Adrenal gland (tissue), 9 donors: ENCODE measurements at regions not wholly inside any gene's neighbourhood (a gene's known extent, or its start where the extent isn't known, plus 50 kb on each side); places are given as distances from the start of the nearest gene placed in this dataset.

Experiments used
- DNase-seq, 7 donors: peaks; one replicate each; pipeline ENCODE4 v3.0.0-alpha.2; 2019 to 2020
- H3K27ac ChIP-seq, 5 donors: fragments of 200-600 bp; sonication (generic) in 4 of 5; 1 replicate in 3 of 5; 2 replicates in 2 of 5; pipeline versions ENCODE4 v1.5.1 to v1.8.0; 2016 to 2020; ENCODE audit warnings: mild to moderate bottlenecking in 1 of 5
- H3K27me3 ChIP-seq: fragments of 200-600 bp; 2 replicates; pipeline ENCODE4 v1.8.0; 2021
- H3K36me3 ChIP-seq, 2 donors: fragments of 200-600 bp; replicated peaks in 1 of 2; 1 replicate in 1 of 2; 2 replicates in 1 of 2; pipeline versions ENCODE4 v1.5.1 to v1.8.0; 2018 to 2022
- H3K4me1 ChIP-seq, 2 donors: fragments of 200-600 bp; replicated peaks in 1 of 2; 1 replicate in 1 of 2; 2 replicates in 1 of 2; pipeline versions ENCODE4 v1.5.1 to v1.8.0; 2018 to 2021
- H3K4me3 ChIP-seq, 4 donors: fragments of 200-600 bp; sonication (generic) in 3 of 4; one replicate each; pipeline ENCODE4 v1.5.1; 2016 to 2018
- H3K9me3 ChIP-seq, 3 donors: fragments of 200-600 bp; sonication (generic) in 1 of 3; replicated peaks in 1 of 3; 1 replicate in 2 of 3; 2 replicates in 1 of 3; pipeline versions ENCODE4 v1.5.1 to v1.8.0; 2016 to 2021
- POLR2A ChIP-seq, 2 donors: fragments of 450-650 bp; IDR thresholded peaks; one replicate each; pipeline ENCODE4 v1.6.1; 2017; ENCODE audit warnings: antibody characterized with exemption in 2 of 2, mild to moderate bottlenecking in 2 of 2, moderate library complexity in 1 of 2
- WGBS, 4 donors: extraction: QIAGEN DNeasy Blood & Tissue Kit in 2 of 4; methylation state at CpG; one replicate each; pipeline versions ENCODE4 v1.1.5 to v1.1.7; 2013 to 2017; 5-methylcytosine and 5-hydroxymethylcytosine counted together
- intact Hi-C, 2 donors: fragments of 100-400 bp; cut with DNase I; formaldehyde crosslinking; loops; one replicate each; pipeline versions ENCODE4 v1.14.1 to v1.15.0; 2022 to 2023
- TF ChIP-seq, protein P1 (sequence below), 6 experiments: fragments of 450-650 bp in 4 of 6; fragments of 200-600 bp in 2 of 6; sonication (generic) in 1 of 6; IDR thresholded peaks; 1 replicate in 5 of 6; 2 replicates in 1 of 6; pipeline versions ENCODE4 v1.5.1 to v1.8.0; 2016 to 2021; ENCODE audit warnings: antibody characterized with exemption in 6 of 6, mild to moderate bottlenecking in 2 of 6, moderate library complexity in 1 of 6
- donor health status: healthy with polysubstance abuse.
- donor health status: Bipolar disorder and iron deficiency.
- donor health status: DM: yes; HTN: yes; CAD: no.
- donor health status: DM: no; HTN: no; CAD: no.
- donor health status: DM: no; HTN: no; CAD: no.

DNA sequence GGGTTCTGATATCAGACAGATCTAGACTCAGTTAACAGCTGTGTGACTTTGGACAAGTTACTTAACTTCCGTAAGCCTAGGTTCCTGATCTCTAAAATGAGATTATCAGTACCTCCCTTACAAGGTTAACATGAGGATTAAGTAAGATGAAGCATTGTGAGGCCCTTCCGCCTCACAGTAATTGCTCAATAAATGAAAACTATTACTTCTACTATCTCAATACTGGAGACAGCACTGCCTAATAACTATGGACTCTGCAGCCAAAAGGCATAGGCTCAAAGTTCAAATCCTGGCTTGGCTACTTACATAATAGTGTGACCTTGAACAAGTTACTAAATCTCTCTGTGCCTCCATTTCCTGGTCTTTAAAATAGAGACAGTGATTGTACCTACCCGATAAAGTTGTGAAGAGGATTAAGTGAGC lies 82.0 kb upstream of the ATP11B start:
- Histone ChIP-seq H3K27me3 (no peaks in the 10 kb centered on the region), H3K4me1 (no peaks in the 10 kb centered on the region), H3K36me3 (no peaks in the 10 kb centered on the region), H3K9me3 (no peaks in the 10 kb centered on the region), H3K4me3 (no peak overlapping the region), H3K27ac (no peak overlapping the region)
- WGBS, 4 donors: 70 to 84% (median 76%) methylated on average over 3 of the region's 3 CpGs
- intact Hi-C loops: no loop called here
- no peak for DNase-seq
- TF ChIP-seq, protein P1, sequence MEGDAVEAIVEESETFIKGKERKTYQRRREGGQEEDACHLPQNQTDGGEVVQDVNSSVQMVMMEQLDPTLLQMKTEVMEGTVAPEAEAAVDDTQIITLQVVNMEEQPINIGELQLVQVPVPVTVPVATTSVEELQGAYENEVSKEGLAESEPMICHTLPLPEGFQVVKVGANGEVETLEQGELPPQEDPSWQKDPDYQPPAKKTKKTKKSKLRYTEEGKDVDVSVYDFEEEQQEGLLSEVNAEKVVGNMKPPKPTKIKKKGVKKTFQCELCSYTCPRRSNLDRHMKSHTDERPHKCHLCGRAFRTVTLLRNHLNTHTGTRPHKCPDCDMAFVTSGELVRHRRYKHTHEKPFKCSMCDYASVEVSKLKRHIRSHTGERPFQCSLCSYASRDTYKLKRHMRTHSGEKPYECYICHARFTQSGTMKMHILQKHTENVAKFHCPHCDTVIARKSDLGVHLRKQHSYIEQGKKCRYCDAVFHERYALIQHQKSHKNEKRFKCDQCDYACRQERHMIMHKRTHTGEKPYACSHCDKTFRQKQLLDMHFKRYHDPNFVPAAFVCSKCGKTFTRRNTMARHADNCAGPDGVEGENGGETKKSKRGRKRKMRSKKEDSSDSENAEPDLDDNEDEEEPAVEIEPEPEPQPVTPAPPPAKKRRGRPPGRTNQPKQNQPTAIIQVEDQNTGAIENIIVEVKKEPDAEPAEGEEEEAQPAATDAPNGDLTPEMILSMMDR (IDR thresholded peaks at IDR 0.05): no peak
- TF ChIP-seq POLR2A (IDR thresholded peaks at IDR 0.05): no peak

DNA sequence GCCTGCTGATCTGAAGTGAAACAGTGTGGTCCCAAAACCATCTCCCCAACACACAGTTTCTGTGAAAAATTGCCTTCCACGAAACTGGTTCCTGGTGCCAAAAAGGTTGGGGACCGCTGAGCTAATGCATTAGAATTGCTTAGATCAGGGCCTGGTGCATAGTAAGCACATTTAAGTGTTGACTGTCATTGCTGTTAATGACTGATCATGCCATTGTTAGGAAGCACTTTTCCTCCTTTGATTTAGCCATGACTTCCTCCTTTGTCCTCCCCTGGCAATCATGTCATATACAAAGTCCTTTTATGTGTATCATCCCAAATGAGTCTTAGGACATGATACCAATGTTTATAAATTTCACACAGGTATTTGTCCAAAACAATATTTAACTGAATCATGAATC lies 81.5 kb upstream of the ATP11B start:
- Histone ChIP-seq H3K27ac (no peak overlapping the region), H3K4me3 (no peak overlapping the region), H3K9me3 (no peaks in the 10 kb centered on the region), H3K36me3 (no peaks in the 10 kb centered on the region), H3K4me1 (no peaks in the 10 kb centered on the region), H3K27me3 (no peaks in the 10 kb centered on the region)
- intact Hi-C loops: no loop called here
- DNase-seq: no peak
- WGBS, 4 donors: 69 to 82% (median 75%) methylated on average over 2 of the region's 2 CpGs
- TF ChIP-seq, protein P1 (IDR thresholded peaks at IDR 0.05): no peak
- no peak for TF ChIP-seq POLR2A (IDR thresholded peaks at IDR 0.05)

DNA sequence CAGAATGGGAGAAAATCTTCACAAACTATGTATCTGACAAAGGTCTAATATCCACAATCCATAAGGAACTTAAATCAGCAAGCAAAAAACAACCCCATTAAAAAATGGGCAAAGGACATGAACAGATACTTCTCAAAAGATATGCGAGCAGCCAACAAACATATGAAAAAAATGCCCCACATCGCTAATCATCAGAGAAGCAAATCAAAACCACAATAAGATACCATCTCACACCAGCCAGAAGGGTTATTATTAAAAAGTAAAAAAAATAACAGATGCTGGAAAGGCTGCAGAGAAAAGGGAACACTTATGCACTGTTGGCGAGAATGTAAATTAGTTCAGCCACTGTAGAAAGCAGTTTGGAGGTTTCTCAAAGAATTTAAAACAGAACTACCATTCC lies 80.2 kb upstream of the ATP11B start:
- H3K27me3 ChIP-seq: no peaks in the 10 kb centered on the region
- DNase-seq: no peak
- no peak overlapping the region for H3K27ac ChIP-seq
- intact Hi-C loops: no loop called here
- H3K9me3 ChIP-seq: no peaks in the 10 kb centered on the region
- H3K36me3 ChIP-seq: no peaks in the 10 kb centered on the region
- H3K4me1 ChIP-seq: no peaks in the 10 kb centered on the region
- no peak for TF ChIP-seq POLR2A (IDR thresholded peaks at IDR 0.05)
- TF ChIP-seq, protein P1 (IDR thresholded peaks at IDR 0.05): no peak
- H3K4me3 ChIP-seq: no peak overlapping the region
- 82 to 91% (median 88%) methylated on average over 3 of the region's 3 CpGs for WGBS, 4 donors

DNA sequence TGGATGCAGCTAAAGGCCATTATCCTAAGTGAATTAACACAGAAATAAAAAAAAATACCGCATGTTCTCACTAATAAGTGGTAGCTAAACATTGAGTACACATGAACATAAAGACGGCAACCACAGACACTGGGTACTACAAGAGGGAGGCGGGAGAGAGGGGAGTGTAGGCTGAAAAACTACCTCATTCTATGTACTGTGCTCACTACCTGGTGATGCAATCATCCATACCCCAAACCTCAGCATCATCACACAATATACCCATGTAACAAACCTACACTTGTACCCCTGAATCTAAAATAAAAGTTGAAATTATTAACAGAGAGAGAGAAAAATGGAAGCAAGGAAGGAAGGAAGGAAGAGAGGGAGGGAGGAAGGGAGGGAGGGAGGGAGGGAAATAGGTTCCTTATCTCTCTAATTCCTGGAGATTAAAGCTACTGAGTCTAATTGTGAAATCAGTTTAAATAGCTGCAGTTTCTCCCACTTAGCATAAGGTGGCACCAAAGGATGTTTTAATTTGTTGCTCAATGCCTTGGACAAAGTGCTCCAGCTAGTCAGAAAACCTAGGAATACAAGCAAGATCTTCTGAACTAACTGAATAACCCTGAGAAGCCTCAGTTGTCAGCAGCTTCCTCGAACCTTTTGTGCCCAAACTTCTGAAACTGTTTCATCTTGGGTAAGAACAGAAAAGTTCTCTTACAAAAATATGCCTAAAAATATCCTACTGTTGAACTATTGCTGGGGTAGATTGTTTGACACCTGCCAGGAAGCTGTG lies 79.4 kb upstream of the ATP11B start:
- Histone ChIP-seq H3K4me1 (no peaks in the 10 kb centered on the region), H3K9me3 (no peaks in the 10 kb centered on the region), H3K27ac (no peak overlapping the region), H3K27me3 (no peaks in the 10 kb centered on the region), H3K36me3 (no peaks in the 10 kb centered on the region), H3K4me3 (no peak overlapping the region)
- TF ChIP-seq, protein P1 (IDR thresholded peaks at IDR 0.05): peak; percentile 26 to 75 (median 68)
- TF ChIP-seq POLR2A (IDR thresholded peaks at IDR 0.05): no peak
- intact Hi-C loops: no loop called here
- DNase-seq: peak in 1 of 7 donors; percentile 16
- 40 to 46% (median 43%) methylated on average over 3 to 4 of the region's 4 CpGs for WGBS, 4 donors
